GM19035 (cell line): ENCODE measurements at regions not wholly inside any gene's neighbourhood (a gene's known extent, or its start where the extent isn't known, plus 50 kb on each side); places are given as distances from the start of the nearest gene placed in this dataset.
"Not testable (repeated sequence)": the region's sequence is repeated elsewhere in the genome, so short reads cannot be mapped to it uniquely, and the experiment has no call there.

Experiments
- ATAC-seq: cut with Tn5 transposase; IDR thresholded peaks from one replicate; pipeline ENCODE4 v1.9.1; 2021; ENCODE audit not compliant: unreplicated experiment

DNA sequence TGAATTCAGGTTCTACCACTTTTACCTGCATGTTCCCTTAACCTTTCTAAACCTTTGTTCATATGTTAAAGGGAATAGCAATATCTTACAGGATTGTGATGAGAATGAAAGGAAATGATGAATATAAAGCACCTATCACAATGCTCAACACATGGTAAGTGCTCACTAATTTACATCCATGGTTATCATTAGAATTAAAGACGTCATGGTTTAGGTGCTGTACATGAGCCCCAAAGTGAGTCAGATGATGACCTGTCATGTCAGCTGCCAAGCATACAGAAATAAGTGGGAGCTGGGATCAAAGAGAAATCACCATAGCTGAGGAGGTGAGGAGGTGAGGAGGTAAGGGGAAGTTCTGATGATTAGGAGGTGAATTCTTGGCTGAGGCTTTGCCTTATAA, 135.9 kb upstream of the ATP2B1 start:
- ATAC-seq, result no peak

DNA sequence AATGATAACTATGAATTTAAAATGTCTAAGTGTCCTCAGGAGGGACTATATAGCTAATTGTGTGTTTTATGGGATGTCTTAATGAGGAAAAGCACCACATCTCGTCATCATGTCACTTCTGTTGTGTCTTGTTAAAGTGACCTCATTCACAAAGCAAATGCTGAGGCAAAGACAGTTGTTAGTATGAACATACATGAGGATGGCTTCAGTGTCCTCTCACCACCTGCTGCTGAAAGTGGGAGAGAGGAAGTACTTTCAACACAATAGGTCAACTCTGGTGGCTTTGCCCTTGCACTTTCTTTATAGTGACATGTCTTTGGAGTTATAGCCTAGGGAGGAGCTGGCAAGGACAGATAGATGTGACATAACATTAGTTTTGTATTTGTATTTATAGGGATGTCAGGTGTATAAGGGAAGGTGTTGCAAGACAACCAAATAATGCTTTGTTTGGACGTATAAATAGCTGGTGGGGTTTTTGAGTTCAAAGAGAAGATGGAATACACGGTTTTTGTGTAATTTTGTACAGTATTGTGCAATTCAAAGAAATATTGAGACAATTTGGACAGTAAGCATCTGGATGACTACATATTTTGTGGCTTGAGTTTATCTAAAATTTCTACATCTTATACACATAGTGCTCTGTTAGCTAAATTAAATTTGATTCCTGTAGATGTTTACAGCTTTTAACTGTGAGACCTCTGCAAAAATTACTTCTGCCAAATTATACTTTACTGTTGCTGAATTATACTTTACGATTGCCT, 131.7 kb upstream of the ATP2B1 start:
- no peak for ATAC-seq

DNA sequence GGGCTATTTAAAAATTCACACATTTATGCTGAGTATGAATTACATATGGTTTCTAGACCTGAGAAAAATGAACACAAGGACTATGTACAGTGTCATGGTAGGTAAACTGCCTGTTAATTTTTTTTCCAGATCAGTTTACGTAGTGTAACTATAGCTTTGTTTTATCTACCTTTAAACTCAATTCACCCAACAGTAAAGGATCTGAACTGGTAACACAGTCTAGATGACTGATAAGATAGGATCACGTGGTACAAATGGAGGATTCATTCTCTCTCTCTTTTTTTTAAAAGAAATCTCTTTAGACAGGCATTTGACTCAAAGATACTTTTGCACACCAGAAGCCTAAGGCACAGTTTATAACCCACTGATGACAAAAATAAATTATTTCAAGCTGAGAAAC, 130.8 kb upstream of the ATP2B1 start:
- no peak for ATAC-seq

DNA sequence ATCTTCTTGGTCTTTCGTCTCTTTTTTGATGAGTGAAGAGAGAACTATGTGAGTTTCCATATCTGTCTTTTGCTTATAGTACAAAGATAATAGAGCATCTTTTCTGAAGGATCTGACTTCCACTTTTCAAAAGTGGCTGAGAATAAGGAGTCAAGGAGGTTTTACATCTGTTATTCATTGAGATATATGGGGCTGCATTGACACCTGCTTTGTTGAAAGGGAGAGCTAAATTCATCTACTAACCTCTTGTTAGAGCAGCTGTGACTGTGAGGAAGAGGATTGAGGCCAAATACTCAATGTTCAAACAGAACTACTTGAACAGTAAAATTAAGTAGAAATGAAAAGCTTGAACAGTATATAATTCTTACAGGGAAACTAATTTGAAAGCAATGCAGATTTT, 130.2 kb upstream of the ATP2B1 start:
- no peak for ATAC-seq

DNA sequence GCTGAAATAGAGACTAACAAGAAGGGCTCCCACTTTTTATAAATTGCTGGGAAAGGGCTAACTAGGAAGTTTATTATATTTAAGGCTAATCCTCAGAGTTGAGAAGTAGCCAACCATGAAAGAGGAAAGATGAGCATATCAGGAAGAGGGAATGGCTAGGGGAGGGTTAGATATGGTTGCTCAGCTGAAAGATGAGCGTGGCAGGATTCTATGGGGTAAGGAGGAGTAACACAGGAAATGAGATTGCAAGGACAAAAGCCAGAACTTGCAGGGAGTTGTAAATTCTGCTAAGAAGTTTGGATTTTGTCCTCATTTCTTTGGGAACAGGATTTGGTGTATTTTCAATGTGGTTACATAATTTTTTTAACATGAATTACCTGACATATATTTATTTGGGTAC, 127.4 kb upstream of the ATP2B1 start:
- ATAC-seq, result no peak

DNA sequence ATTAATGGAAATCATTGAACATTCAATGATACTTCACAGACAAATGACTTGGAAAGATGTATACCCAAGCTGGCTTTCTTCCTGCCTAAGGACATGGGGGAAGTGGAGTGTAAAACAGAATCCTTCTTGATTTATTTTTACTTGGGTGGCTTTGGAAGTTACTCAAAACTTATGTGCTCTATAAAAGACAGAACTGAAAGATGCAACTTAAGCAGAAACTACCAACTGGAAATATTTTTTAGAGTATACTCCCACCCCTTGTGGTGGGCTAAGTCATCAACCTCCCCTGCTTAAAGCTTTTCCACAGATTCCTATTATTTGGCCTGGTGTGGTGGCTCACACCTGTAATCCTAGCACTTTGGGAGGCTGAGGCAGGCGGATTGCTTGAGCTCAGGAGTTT, 126.0 kb upstream of the ATP2B1 start:
- ATAC-seq, result no peak

DNA sequence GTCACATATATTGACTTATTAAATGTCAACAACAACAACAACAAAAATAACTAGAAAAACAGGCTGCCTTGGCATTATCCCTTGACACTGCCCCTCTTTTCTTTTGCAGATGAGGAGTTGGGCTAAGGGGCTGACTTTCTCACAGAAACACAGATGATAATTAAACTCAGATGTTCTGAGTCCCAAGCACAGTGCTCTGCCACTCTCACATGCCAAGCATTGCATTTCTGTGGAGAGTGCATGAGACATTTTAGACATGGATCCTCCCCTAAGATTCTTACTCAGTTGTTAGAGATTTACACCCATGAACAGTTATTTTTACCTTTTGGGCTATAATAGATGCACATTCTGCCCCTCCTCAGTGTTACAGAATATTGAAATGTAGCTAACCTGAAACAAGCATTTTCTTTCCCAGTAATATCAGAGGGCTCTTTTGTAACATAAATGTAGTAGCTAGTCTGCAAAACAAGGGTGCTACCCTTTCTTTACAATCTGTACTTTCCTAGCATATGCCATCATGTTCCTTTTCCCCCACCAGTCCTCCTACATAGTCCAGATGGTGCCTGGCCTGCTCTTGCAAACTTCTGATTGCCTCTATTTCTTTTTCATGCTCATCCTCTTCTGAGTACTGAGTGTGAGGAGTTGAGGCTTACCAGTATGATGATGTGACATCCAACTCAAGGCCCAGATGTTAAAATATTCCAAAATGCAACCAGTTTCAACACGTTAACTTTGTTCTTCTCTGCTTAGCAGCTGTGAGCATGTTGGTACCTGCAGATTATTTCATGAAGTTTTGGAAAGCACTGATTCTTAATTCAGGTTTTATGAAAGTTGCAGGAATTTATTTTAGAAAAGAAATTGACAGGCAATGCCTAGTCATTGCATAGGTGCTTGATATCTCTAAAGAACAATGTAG, 125.0 kb upstream of the ATP2B1 start:
- no peak for ATAC-seq

DNA sequence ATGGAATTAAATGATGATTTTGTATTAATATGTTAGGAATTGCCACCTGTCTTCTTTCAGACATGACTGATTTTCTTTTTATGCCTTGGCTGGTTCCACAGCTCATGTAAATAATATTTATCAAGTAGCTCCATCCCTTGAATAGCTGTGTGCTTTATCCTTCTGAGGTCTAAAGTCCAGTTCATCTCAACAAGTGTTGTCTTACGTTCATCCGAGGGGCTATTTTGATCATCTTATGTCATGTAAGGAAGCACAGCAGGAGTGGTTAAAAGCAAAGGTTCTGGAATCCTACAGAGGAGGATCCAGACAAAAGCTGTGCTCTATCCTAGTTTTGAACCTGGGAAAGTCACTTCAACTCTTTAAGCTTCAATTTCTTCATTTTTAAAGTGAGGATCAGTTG, 123.7 kb upstream of the ATP2B1 start:
- ATAC-seq, result no peak

DNA sequence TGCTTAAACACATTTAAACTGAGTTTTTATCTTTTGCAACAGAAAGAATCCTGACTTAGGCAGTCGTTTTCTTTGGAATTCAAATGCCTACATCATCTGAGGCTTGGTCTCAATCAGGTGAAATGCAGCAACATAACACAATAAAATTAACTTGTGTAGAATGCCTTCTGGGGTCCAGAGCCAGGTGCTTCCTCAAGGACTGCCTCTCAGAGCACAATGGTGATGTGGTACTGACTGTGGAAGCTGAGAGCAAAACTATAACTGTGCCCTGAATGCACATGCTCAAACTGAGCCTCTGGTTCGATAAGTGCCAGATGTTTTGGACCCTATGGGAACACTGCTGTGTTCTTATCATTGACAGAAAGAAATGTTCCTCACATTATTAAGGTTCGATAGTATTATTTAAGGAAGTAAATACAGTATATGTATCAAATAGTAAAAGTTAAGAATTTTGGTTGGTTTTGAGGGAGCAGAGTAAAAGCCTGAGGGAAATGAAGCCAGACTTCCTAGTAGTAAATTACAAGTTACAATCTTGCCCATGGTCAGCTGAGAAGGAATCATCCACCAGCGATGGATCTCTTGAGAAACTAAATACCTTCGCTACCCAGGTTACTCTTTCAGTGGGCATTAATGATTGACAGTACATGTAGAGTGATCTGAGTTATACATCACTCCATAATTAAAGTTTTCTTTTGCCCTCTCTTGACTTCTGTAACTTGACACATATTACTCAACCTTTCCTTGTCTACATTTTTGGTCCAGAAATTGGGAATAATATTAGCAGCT, 122.9 kb upstream of the ATP2B1 start:
- ATAC-seq, result no peak

DNA sequence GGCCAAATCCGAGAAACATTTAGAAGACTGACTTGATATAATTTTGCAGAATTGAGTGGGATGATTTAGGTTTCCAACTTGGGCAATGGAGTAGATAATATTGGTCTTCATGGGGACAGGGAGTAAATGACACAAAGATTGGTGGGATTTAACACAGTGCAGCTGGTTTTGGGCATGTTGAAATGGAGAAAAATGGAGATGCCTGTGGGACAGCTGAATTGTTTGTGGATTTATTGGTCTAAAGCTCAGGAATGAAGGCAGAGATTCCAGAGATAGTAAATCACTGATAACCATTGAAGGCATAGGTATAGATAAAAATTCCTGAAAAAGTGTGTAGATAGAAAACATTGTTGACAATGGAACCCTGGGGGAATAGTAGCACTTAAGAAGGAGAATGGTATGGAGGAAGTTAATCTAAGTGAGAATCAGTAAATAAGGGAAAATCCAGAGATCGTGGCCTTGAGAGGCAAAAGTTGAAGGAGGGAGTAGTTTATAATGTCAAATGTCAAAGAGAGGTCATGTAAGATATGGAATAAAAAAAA, 120.9 kb upstream of the ATP2B1 start:
- ATAC-seq, result no peak

DNA sequence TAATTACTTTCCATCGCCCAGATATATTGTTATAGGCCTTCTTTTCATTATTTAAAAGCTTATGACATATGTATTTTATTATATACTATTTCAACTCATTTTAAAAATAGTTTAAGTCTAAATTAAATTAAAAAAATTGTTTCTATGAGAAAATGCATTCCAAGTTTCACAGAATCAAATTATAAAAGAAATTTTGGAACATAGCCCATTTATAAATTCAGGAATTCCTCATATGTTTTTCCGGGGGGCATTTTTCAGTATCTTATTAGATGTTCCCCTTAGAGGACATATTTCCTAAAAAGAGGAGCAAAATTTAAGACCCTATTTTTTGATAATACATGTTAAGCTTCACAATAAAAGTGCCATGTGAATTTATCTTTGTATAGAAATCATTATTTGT, 119.9 kb upstream of the ATP2B1 start:
- no peak for ATAC-seq

DNA sequence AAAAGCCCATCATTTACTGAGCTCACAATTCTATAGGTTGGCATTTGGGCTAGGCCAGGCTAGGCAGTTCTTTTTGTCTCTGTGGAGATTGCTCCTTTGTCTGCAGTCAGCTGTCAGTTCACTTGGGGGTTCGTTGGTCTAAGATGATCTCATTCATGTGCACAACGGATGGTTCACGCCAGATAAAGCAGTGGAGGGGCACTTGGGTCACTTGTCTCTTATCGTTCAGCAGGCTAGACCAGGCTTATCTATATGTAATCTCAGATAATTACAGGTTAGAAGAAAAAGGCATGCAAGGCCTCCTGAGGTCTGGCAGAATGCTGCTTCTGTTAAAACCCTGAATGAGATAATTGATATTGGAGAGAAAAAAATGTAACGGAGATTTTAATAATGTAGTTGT, 119.0 kb upstream of the ATP2B1 start:
- ATAC-seq, result no peak

DNA sequence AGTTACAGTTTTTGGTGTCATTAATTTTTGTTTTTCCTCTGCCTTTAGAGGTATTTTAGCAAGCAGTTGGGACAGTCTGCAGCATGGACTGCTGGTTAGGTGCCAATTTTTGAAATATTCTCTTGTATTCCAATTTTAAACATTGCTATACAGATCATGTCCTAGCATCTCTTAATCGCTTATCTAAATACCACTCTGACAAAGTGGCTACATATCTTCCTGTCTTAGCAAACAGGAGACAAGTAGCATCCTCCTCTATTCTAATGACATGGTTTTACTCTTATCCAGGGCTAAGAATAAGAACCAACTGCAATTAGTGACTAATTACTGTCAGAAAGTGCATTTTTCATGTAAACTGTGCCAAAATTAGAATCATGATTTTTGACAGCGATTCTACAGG, 117.8 kb upstream of the ATP2B1 start:
- no peak for ATAC-seq

DNA sequence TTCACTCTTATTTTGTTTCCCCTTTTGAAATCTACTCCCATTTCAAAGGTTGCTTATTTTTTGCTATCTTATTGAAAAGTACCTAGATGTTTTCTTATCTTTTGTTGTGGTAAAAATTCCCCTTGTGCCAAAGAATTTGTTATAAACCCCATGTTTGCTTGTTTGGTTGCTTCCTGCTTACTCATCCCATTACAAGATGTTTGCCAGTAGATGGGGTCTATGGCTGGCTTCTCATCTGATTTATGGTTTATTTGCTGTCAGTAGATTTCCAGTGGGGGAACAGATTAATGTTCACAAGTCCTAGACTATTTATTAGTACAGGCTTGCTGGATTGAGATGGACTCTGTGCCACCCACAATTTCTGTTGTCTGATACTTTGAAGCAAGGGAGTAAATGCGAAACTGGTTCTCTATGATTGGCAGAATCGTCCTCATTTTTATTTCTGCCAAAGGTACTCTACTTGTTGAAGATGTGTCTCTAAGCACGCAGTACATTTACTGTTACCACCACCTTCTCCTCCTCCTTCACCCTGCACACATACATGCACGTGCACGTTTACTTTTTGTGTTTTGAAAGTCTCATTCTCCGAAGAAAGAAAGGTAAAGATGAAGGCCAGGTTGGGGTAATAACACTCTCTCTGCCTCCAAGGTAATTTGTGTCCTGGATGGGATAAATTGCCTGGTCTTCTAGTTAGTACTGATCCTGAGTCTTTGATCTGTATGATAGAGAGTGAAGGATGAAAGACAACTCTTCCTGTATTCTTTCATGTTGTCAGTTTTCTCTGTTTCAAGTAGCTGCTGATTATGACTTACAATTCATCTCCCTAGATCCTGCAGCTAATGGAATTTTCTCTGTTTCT, 117.2 kb upstream of the ATP2B1 start:
- ATAC-seq, result no peak

DNA sequence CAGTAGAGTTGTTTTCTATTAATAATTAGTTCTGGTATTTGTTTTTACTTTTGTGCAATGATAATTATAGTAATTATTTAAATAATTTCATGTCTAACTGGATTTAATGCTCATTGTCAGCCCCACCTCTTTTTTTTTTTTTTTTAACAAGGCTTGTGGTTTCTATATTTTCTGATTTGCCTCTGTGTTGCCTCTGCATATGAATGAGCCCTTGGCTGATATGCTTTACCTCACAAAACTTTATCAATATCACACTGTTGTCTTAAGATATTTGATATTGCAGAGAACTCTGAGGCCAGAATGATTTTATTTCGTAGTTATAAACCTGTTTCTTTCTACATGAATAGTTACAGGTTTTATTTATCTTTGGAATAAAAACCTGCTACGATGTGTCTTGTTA, 116.2 kb upstream of the ATP2B1 start:
- no peak for ATAC-seq

DNA sequence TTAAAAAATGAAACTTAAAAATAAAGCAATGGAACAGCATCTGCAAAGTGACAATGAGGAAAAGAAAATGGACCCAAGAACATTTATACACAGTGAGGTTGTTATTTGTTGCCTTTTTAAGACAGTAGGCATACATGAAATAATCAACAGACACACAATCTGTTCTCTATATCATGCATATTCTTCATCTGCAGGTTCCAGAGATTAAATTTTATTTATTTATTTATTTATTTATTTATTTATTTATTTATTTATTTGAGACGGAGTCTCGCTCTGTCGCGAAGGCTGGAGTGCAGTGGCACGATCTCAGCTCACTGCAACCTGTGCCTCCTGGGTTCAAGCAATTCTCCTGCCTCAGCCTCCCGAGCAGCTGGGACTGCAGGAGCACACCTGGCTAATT, 114.4 kb upstream of the ATP2B1 start:
- ATAC-seq, result not testable (repeated sequence)

DNA sequence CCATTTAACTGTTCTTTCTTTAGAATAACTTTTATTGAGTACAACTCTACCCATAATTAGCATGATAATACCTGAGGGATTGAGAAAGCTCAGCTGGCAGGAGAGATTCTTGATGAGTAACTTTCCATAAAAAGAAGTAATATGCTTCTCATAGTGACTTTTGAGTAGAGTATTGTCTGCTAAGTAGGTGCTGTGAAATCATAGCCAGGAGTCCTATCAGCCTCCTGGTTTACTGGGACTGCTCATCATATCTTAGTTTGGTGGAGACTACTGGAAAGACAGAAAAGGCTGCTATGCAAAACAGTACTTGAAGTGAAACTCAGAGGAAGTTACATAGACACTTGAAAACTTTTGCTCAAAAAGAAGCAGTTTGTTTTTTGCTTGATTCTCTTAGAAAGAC, 113.3 kb upstream of the ATP2B1 start:
- ATAC-seq, result peak; percentile 64

DNA sequence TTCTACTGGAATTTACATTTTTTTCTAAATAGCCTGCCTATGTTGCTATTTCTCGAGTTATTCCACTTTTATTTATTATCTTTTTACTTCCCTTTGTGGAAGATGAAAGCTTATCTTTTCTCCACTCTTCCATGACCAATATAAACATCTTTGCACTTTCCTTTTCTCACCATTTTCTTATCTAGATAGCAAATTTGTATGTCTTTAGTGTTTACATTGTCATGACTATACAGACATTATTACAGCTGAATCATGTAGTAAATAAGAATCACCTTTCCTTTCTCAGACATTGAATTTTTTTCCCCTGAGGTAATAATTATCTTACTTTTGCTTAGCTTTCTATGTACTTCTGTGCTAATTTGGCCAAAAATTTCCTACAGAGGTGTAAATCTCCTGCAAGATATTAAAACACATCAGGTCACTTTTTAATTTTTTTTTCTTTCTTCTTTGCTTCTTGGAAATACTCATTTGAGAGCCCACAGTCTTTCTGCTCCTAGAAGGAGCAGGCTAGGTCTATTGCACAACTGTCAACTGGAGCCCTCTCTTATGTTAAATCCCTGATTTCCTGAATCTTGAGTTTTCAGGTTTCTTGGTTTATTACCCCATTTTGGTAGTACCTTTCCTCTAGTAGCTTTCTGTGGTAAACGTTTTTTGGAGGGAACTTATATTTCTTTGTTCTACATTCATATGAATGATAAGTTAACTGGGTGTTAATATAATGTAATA, 109.0 kb upstream of the ATP2B1 start:
- ATAC-seq, result no peak

DNA sequence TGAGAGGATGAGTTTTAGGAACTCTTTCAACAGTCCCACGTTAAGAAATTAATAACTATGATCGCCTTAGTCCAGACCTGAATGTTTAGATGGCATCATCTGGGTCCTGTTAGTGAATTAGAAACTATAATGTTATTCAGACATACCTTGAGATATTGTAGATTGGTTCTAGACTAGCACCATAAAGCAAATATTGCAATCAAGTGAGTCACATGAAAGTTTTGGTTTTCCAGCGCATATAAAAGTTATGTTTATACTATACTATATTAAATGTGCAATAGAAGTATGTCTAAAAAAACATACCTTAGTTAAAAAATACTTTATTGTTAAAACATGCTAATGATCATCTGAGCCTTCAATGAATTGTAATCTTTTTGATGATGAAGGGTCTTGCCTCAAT, 106.6 kb upstream of the ATP2B1 start:
- no peak for ATAC-seq

DNA sequence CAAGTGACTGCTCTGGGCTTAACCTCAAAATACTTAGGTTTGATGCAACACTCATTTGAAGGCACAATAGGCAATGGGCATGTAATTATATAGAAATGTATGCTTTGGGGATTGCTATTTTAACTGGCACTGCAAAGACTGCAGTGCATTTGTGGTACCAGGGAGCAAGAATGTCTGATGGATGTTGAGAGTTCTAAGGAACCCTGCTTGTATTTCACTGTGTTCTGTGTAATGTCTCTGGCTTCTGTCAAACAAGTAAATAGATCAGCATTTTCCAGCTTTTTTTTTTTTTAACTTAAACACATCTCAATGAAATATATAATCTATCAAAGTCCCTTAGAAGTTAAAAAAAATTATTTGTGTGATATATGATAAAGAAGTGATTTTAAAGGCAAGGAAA, 94.8 kb upstream of the ATP2B1 start:
- no peak for ATAC-seq
